ENCODE measurements at regions not wholly inside any gene's neighbourhood (a gene's known extent, or its start where the extent isn't known, plus 50 kb on each side); places are given as distances from the start of the nearest gene placed in this dataset.

- WGBS = 76% methylated on average over 4 of the region's 4 CpGs
- H3K4me1 ChIP-seq (replicated peaks) = no peaks in the 10 kb centered on the region
- no peaks in the 10 kb centered on the region for H3K9me3 ChIP-seq
- H3K36me3 ChIP-seq = no peaks in the 10 kb centered on the region
- H3K4me3 ChIP-seq = no peak overlapping the region
- TF ChIP-seq POLR2A (IDR thresholded peaks at IDR 0.05) (no peak), CTCF (IDR thresholded peaks at IDR 0.05) (no peak), POLR2AphosphoS5 (IDR thresholded peaks at IDR 0.05) (no peak)
- no peak for DNase-seq (ENCODE audit: low spot score)
- intact Hi-C loops (cut with DNase I) = no loop called here
- H3K27ac ChIP-seq = no peak overlapping the region
- no peaks in the 10 kb centered on the region for H3K27me3 ChIP-seq (replicated peaks; ENCODE audit: insufficient read depth)
These were observed 146.8 kb upstream of the SOX9 start for GRCh38 chr17:71974051-71974450.

GRCh38 chr17:71975331-71975801 lies 145.5 kb upstream of the SOX9 start:
- Histone ChIP-seq H3K9me3 (no peaks in the 10 kb centered on the region), H3K4me1 (replicated peaks) (no peaks in the 10 kb centered on the region), H3K4me3 (peak overlapping the region; percentile 23 to 26), H3K36me3 (no peaks in the 10 kb centered on the region), H3K27ac (peak overlapping the region; percentile 53 to 61), H3K27me3 (replicated peaks; ENCODE audit: insufficient read depth) (no peaks in the 10 kb centered on the region)
- under 1% methylated on average over 13 of the region's 13 CpGs for WGBS
- peak; percentile 29 for DNase-seq (ENCODE audit: low spot score)
- TF ChIP-seq POLR2AphosphoS5 (IDR thresholded peaks at IDR 0.05) = no peak
- intact Hi-C loops (cut with DNase I) = no loop called here

GRCh38 chr17:71976011-71976649 lies 144.7 kb upstream of the SOX9 start:
- H3K9me3 ChIP-seq = no peaks in the 10 kb centered on the region
- WGBS = 24% methylated on average over 15 of the region's 15 CpGs
- no peak overlapping the region for H3K27ac ChIP-seq
- no peak overlapping the region for H3K4me3 ChIP-seq
- TF ChIP-seq CTCF (IDR thresholded peaks at IDR 0.05) (no peak), POLR2AphosphoS5 (IDR thresholded peaks at IDR 0.05) (peak; percentile 78)
- DNase-seq (ENCODE audit: low spot score) = peak; percentile 84
- no peaks in the 10 kb centered on the region for H3K27me3 ChIP-seq (replicated peaks; ENCODE audit: insufficient read depth)
- intact Hi-C loops (cut with DNase I) = no loop called here
- H3K36me3 ChIP-seq = no peaks in the 10 kb centered on the region
- H3K4me1 ChIP-seq (replicated peaks) = no peaks in the 10 kb centered on the region

- intact Hi-C loops (cut with DNase I) = no loop called here
- no peaks in the 10 kb centered on the region for H3K4me1 ChIP-seq (replicated peaks)
- 79% methylated on average over 5 of the region's 5 CpGs for WGBS
- H3K27ac ChIP-seq = no peak overlapping the region
- H3K27me3 ChIP-seq (replicated peaks; ENCODE audit: insufficient read depth) = no peaks in the 10 kb centered on the region
- no peak for TF ChIP-seq CTCF (IDR thresholded peaks at IDR 0.05)
- TF ChIP-seq POLR2A (IDR thresholded peaks at IDR 0.05) = no peak
- TF ChIP-seq POLR2AphosphoS5 (IDR thresholded peaks at IDR 0.05) = no peak
- H3K36me3 ChIP-seq = no peaks in the 10 kb centered on the region
- no peak for DNase-seq (ENCODE audit: low spot score)
- no peak overlapping the region for H3K4me3 ChIP-seq
- no peaks in the 10 kb centered on the region for H3K9me3 ChIP-seq
These were observed 142.4 kb upstream of the SOX9 start for GRCh38 chr17:71978435-71978834.

GRCh38 chr17:71980171-71980570 lies 140.6 kb upstream of the SOX9 start:
- H3K36me3 ChIP-seq = no peaks in the 10 kb centered on the region
- TF ChIP-seq CTCF (IDR thresholded peaks at IDR 0.05) (no peak), POLR2A (IDR thresholded peaks at IDR 0.05) (no peak), POLR2AphosphoS5 (IDR thresholded peaks at IDR 0.05) (no peak)
- no peak overlapping the region for H3K4me3 ChIP-seq
- no peaks in the 10 kb centered on the region for H3K9me3 ChIP-seq
- no peak for DNase-seq (ENCODE audit: low spot score)
- H3K27ac ChIP-seq = no peak overlapping the region
- no peaks in the 10 kb centered on the region for H3K27me3 ChIP-seq (replicated peaks; ENCODE audit: insufficient read depth)
- H3K4me1 ChIP-seq (replicated peaks) = no peaks in the 10 kb centered on the region
- intact Hi-C loops (cut with DNase I) = no loop called here
